GM23338 (cell line): ENCODE measurements at regions not wholly inside any gene's neighbourhood (a gene's known extent, or its start where the extent isn't known, plus 50 kb on each side); places are given as distances from the start of the nearest gene placed in this dataset.

Source experiments
- CTCF ChIP-seq, 2 experiments: fragments of 200-600 bp in 1 of 2; sonication (generic) in 1 of 2; conservative IDR thresholded peaks; 2 replicates each; pipeline versions ENCODE4 v1.5.1 to v1.6.1; 2016 to 2017; ENCODE audit warnings: antibody characterized with exemption in 2 of 2, low read depth in 2 of 2, mild to moderate bottlenecking in 2 of 2, moderate library complexity in 1 of 2
- ETS1 ChIP-seq: IDR thresholded peaks from 2 replicates; pipeline ENCODE4 v1.6.1; 2016; ENCODE audit warnings: antibody characterized with exemption
- JUNB ChIP-seq: IDR thresholded peaks from one replicate; pipeline ENCODE4 v1.6.1; 2016; ENCODE audit warnings: antibody characterized with exemption; ENCODE audit not compliant: unreplicated experiment
- POLR2AphosphoS5 ChIP-seq: IDR thresholded peaks from 2 replicates; pipeline ENCODE4 v1.6.1; 2016; ENCODE audit warnings: antibody characterized with exemption, low read depth
- REST ChIP-seq: IDR thresholded peaks from one replicate; pipeline ENCODE4 v1.6.1; 2018; ENCODE audit warnings: antibody characterized with exemption; ENCODE audit not compliant: unreplicated experiment
- STAT1 ChIP-seq: IDR thresholded peaks from one replicate; pipeline ENCODE4 v1.6.1; 2016; ENCODE audit warnings: antibody characterized with exemption; ENCODE audit not compliant: unreplicated experiment
- ZNF114 ChIP-seq: fragments of 250-450 bp; sonication (Bioruptor Pico); IDR thresholded peaks from 2 replicates; pipeline ENCODE4 v1.5.0; 2020; ENCODE audit warnings: mild to moderate bottlenecking, moderate library complexity
- ZNF331 ChIP-seq: fragments of 250-450 bp; sonication (Bioruptor Pico); IDR thresholded peaks from 2 replicates; pipeline ENCODE4 v1.5.0; 2020; ENCODE audit warnings: low read depth, mild to moderate bottlenecking, moderate library complexity
- ZNF462 ChIP-seq: fragments of 250-450 bp; sonication (Bioruptor Pico); IDR thresholded peaks from 2 replicates; pipeline ENCODE4 v1.5.0; 2020; ENCODE audit warnings: mild to moderate bottlenecking, moderate library complexity

GRCh38 chr10:43763846-43764245 lies 115.2 kb upstream of the ZNF32 start (continued):
- no peak for TF ChIP-seq ZNF462 (CRISPR knock-in tag)
- no peak for TF ChIP-seq REST
- TF ChIP-seq STAT1, result no peak
- TF ChIP-seq POLR2AphosphoS5, result no peak
- TF ChIP-seq ZNF114 (CRISPR knock-in tag), result no peak
- TF ChIP-seq ZNF331, result no peak
- TF ChIP-seq JUNB, result no peak
- no peak for TF ChIP-seq CTCF (conservative IDR thresholded peaks at IDR 0.05; ENCODE audit: low read depth in 2 of 2)
- TF ChIP-seq ETS1, result no peak
